ENCODE measurements at regions not wholly inside any gene's neighbourhood (a gene's known extent, or its start where the extent isn't known, plus 50 kb on each side); places are given as distances from the start of the nearest gene placed in this dataset.

GRCh38 chr6:81876971-81877370 lies 124.5 kb upstream of the TENT5A start:
- no peak for TF ChIP-seq POLR2A (IDR thresholded peaks at IDR 0.05)
- no peak for TF ChIP-seq CTCF (IDR thresholded peaks at IDR 0.05)
- no peak for TF ChIP-seq POLR2AphosphoS5 (IDR thresholded peaks at IDR 0.05)
- no peak for TF ChIP-seq EP300 (IDR thresholded peaks at IDR 0.05)
